ENCODE measurements at regions not wholly inside any gene's neighbourhood (a gene's known extent, or its start where the extent isn't known, plus 50 kb on each side); places are given as distances from the start of the nearest gene placed in this dataset.

GRCh38 chr11:127643268-127644058, 642.9 kb upstream of the KIRREL3 start:
- no peak for TF ChIP-seq CTCF (conservative IDR thresholded peaks at IDR 0.05; ENCODE audit: low read length)
- no peak for TF ChIP-seq EZH2phosphoT487 (IDR thresholded peaks at IDR 0.05; ENCODE audit: borderline replicate concordance)
